Upper lobe of left lung (tissue), 4 donors: ENCODE measurements at regions not wholly inside any gene's neighbourhood (a gene's known extent, or its start where the extent isn't known, plus 50 kb on each side); places are given as distances from the start of the nearest gene placed in this dataset.

ENCODE experiments used
- CTCF ChIP-seq, 6 experiments: fragments of 450-650 bp in 4 of 6; fragments of 200-600 bp in 2 of 6; sonication (generic) in 2 of 6; IDR thresholded peaks; one replicate each; pipeline ENCODE4 v1.5.1; 2016 to 2019; ENCODE audit warnings: antibody characterized with exemption in 6 of 6
- EP300 ChIP-seq, 4 donors: sonication (generic); formaldehyde crosslinking; IDR thresholded peaks; one replicate each; pipeline ENCODE4 v1.5.1; 2017; ENCODE audit warnings: antibody characterized with exemption in 4 of 4, control low read depth in 2 of 4

DNA sequence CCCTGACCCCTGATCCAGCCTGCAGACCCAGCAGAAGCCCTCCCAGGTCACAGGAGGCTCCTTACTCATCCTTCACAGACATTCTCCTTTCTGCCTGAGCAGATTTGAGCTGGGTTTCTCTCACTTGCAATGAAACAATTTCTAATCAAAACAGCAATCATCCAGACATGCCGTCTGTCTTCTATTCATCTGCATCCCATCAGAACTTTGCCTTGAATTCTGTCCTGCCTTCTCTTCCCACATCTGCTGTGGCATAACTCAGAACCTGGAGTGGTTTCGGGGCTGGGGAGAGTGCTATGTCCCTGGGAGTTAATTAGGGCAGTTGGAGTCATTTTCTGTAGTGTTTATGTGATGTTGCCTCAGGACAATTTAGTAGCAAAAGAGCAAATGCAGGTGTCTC lies 278.6 kb downstream of the CBLN1 start:
- TF ChIP-seq CTCF (IDR thresholded peaks at IDR 0.05) (no peak), EP300 (IDR thresholded peaks at IDR 0.05) (no peak)
